Neural progenitor cell (in vitro differentiated cells): ENCODE measurements at regions not wholly inside any gene's neighbourhood (a gene's known extent, or its start where the extent isn't known, plus 50 kb on each side); places are given as distances from the start of the nearest gene placed in this dataset.
"Not testable (repeated sequence)": the region's sequence is repeated elsewhere in the genome, so short reads cannot be mapped to it uniquely, and the experiment has no call there.

ENCODE experiments used
- EZH2 ChIP-seq: fragments of 200-600 bp; sonication (generic); IDR thresholded peaks from 2 replicates; pipeline ENCODE4 v1.6.1; 2017; ENCODE audit warnings: antibody characterized with exemption, mild to moderate bottlenecking, moderate library complexity
- TF ChIP-seq, protein P1 (sequence below): fragments of 200-600 bp; sonication (generic); IDR thresholded peaks from 2 replicates; pipeline ENCODE4 v1.5.1; 2017; ENCODE audit warnings: antibody characterized with exemption, mild to moderate bottlenecking

DNA sequence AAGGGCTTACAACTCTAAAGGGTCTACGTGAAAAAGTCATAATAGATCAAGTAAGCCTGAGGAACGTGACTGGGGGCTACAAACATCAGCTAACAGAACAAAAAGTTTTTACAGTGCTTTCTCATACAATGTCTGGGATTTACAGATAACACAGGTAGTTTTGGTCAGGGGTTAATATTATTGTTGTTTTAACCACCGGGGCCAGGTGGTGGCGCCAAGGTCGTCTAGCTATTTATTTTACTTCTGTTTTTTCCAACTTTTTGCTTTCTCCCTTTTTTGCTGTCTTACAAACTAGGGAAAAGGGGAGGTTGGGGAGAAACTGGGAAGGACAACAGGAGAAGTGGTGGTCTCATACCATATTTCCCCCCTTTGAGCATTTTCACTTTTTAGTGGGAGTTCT, 158.6 kb downstream of the UNC93B1 start:
- TF ChIP-seq, protein P1, sequence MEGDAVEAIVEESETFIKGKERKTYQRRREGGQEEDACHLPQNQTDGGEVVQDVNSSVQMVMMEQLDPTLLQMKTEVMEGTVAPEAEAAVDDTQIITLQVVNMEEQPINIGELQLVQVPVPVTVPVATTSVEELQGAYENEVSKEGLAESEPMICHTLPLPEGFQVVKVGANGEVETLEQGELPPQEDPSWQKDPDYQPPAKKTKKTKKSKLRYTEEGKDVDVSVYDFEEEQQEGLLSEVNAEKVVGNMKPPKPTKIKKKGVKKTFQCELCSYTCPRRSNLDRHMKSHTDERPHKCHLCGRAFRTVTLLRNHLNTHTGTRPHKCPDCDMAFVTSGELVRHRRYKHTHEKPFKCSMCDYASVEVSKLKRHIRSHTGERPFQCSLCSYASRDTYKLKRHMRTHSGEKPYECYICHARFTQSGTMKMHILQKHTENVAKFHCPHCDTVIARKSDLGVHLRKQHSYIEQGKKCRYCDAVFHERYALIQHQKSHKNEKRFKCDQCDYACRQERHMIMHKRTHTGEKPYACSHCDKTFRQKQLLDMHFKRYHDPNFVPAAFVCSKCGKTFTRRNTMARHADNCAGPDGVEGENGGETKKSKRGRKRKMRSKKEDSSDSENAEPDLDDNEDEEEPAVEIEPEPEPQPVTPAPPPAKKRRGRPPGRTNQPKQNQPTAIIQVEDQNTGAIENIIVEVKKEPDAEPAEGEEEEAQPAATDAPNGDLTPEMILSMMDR: not testable (repeated sequence)
- TF ChIP-seq EZH2: not testable (repeated sequence)
